GM18499 (cell line): ENCODE measurements at regions not wholly inside any gene's neighbourhood (a gene's known extent, or its start where the extent isn't known, plus 50 kb on each side); places are given as distances from the start of the nearest gene placed in this dataset.

Experiments used
- ATAC-seq: cut with Tn5 transposase; IDR thresholded peaks from one replicate; pipeline ENCODE4 v1.9.1; 2021; ENCODE audit warnings: moderate number of reproducible peaks; ENCODE audit not compliant: insufficient read depth, unreplicated experiment

- ATAC-seq, result no peak
Measured at GRCh38 chr2:118255771-118256372, 167.6 kb downstream of the INSIG2 start.

- ATAC-seq, result no peak
Measured at GRCh38 chr2:118255301-118255700, 167.0 kb downstream of the INSIG2 start.

GRCh38 chr2:118254116-118254515 lies 165.8 kb downstream of the INSIG2 start:
- ATAC-seq, result no peak

GRCh38 chr2:118251427-118251826 lies 163.2 kb downstream of the INSIG2 start:
- ATAC-seq, result no peak

GRCh38 chr2:118250463-118250862 lies 162.2 kb downstream of the INSIG2 start:
- no peak for ATAC-seq

GRCh38 chr2:118250001-118250400 lies 161.7 kb downstream of the INSIG2 start:
- ATAC-seq, result no peak

GRCh38 chr2:118249531-118249930 lies 161.3 kb downstream of the INSIG2 start:
- peak; percentile 79 for ATAC-seq

- ATAC-seq, result no peak
Measured at GRCh38 chr2:118246726-118247125, 158.5 kb downstream of the INSIG2 start.

GRCh38 chr2:118246079-118246478 lies 157.8 kb downstream of the INSIG2 start:
- ATAC-seq, result no peak

- no peak for ATAC-seq
Measured at GRCh38 chr2:118244686-118245085, 156.4 kb downstream of the INSIG2 start.

GRCh38 chr2:118243031-118243430 lies 154.8 kb downstream of the INSIG2 start:
- ATAC-seq, result no peak

GRCh38 chr2:118242216-118242615 lies 153.9 kb downstream of the INSIG2 start:
- peak; percentile 67 for ATAC-seq

GRCh38 chr2:118241128-118241527 lies 152.9 kb downstream of the INSIG2 start:
- no peak for ATAC-seq

- ATAC-seq, result no peak
Measured at GRCh38 chr2:118240276-118240675, 152.0 kb downstream of the INSIG2 start.

- no peak for ATAC-seq
Measured at GRCh38 chr2:118239284-118239683, 151.0 kb downstream of the INSIG2 start.

- no peak for ATAC-seq
Measured at GRCh38 chr2:118237451-118237850, 149.2 kb downstream of the INSIG2 start.

- ATAC-seq, result no peak
Measured at GRCh38 chr2:118232796-118233195, 144.5 kb downstream of the INSIG2 start.

- no peak for ATAC-seq
Measured at GRCh38 chr2:118232391-118232790, 144.1 kb downstream of the INSIG2 start.

- no peak for ATAC-seq
Measured at GRCh38 chr2:118231759-118232158, 143.5 kb downstream of the INSIG2 start.

GRCh38 chr2:118227698-118228508 lies 139.6 kb downstream of the INSIG2 start:
- no peak for ATAC-seq

- no peak for ATAC-seq
Measured at GRCh38 chr2:118225666-118226065, 137.4 kb downstream of the INSIG2 start.

GRCh38 chr2:118224895-118225311 lies 136.6 kb downstream of the INSIG2 start:
- no peak for ATAC-seq
